SJSA1 (cell line): ENCODE measurements at regions not wholly inside any gene's neighbourhood (a gene's known extent, or its start where the extent isn't known, plus 50 kb on each side); places are given as distances from the start of the nearest gene placed in this dataset.
"Not testable (repeated sequence)": the region's sequence is repeated elsewhere in the genome, so short reads cannot be mapped to it uniquely, and the experiment has no call there.

Experiments used
- DNase-seq, 2 experiments: peaks; one replicate each; pipeline ENCODE4 v3.0.0-alpha.2; 2015 to 2020; ENCODE audit warnings: low spot score in 2 of 2, low read depth in 1 of 2
- H3K27ac ChIP-seq: fragments of 250-450 bp; sonication (Bioruptor Pico); 2 replicates; pipeline ENCODE4 v1.5.1; 2020; ENCODE audit warnings: mild to moderate bottlenecking, moderate library complexity
- H3K27me3 ChIP-seq: fragments of 250-450 bp; sonication (Bioruptor Pico); replicated peaks from 2 replicates; pipeline ENCODE4 v1.5.1; 2020; ENCODE audit warnings: mild to moderate bottlenecking, moderate library complexity
- H3K36me3 ChIP-seq: fragments of 250-450 bp; sonication (Bioruptor Pico); 2 replicates; pipeline ENCODE4 v1.5.1; 2020; ENCODE audit warnings: mild to moderate bottlenecking
- H3K4me1 ChIP-seq: fragments of 250-450 bp; sonication (Bioruptor Pico); replicated peaks from 2 replicates; pipeline ENCODE4 v1.6.1; 2021; ENCODE audit warnings: mild to moderate bottlenecking
- H3K4me3 ChIP-seq: fragments of 250-450 bp; sonication (Bioruptor Pico); 2 replicates; pipeline ENCODE4 v1.5.1; 2020; ENCODE audit warnings: mild to moderate bottlenecking
- H3K9me3 ChIP-seq: fragments of 250-450 bp; sonication (Bioruptor Pico); replicated peaks from 2 replicates; pipeline ENCODE4 v1.5.1; 2020; ENCODE audit warnings: mild to moderate bottlenecking

- no peaks in the 10 kb centered on the region for H3K36me3 ChIP-seq
- H3K4me3 ChIP-seq = no peak overlapping the region
- H3K27ac ChIP-seq = no peak overlapping the region
- H3K27me3 ChIP-seq = no peaks in the 10 kb centered on the region
- H3K4me1 ChIP-seq = no peaks in the 10 kb centered on the region
- H3K9me3 ChIP-seq = no peaks in the 10 kb centered on the region; the same call in 1 of the 2 replicates
- DNase-seq = no peak
These were observed 91.1 kb upstream of the ADAMTS5 start for GRCh38 chr21:27057997-27058396.

- H3K27ac ChIP-seq = no peak overlapping the region
- peaks cover 6% of the 10 kb centered on the region for H3K4me1 ChIP-seq
- no peaks in the 10 kb centered on the region for H3K9me3 ChIP-seq
- H3K4me3 ChIP-seq = no peak overlapping the region
- H3K36me3 ChIP-seq = no peaks in the 10 kb centered on the region
- H3K27me3 ChIP-seq = no peaks in the 10 kb centered on the region
- DNase-seq = peak in 1 of 2 experiments; percentile 15
These were observed 80.9 kb upstream of the ADAMTS5 start for GRCh38 chr21:27047658-27048314.

- no peaks in the 10 kb centered on the region for H3K27me3 ChIP-seq
- H3K27ac ChIP-seq = no peak overlapping the region
- H3K4me3 ChIP-seq = no peak overlapping the region
- no peaks in the 10 kb centered on the region for H3K9me3 ChIP-seq
- peak in 1 of 2 experiments; percentile 66 for DNase-seq
- peaks cover 6% of the 10 kb centered on the region for H3K4me1 ChIP-seq
- H3K36me3 ChIP-seq = no peaks in the 10 kb centered on the region
These were observed 80.4 kb upstream of the ADAMTS5 start for GRCh38 chr21:27047283-27047657.

GRCh38 chr21:27045281-27045985 is 78.5 kb upstream of the ADAMTS5 start:
- Histone ChIP-seq H3K36me3 (no peaks in the 10 kb centered on the region), H3K27ac (no peak overlapping the region), H3K4me3 (no peak overlapping the region), H3K9me3 (no peaks in the 10 kb centered on the region), H3K27me3 (no peaks in the 10 kb centered on the region), H3K4me1 (peaks cover 6% of the 10 kb centered on the region)
- DNase-seq = no peak

GRCh38 chr21:27043377-27043776 is 76.5 kb upstream of the ADAMTS5 start:
- H3K27me3 ChIP-seq = no peaks in the 10 kb centered on the region

DNA sequence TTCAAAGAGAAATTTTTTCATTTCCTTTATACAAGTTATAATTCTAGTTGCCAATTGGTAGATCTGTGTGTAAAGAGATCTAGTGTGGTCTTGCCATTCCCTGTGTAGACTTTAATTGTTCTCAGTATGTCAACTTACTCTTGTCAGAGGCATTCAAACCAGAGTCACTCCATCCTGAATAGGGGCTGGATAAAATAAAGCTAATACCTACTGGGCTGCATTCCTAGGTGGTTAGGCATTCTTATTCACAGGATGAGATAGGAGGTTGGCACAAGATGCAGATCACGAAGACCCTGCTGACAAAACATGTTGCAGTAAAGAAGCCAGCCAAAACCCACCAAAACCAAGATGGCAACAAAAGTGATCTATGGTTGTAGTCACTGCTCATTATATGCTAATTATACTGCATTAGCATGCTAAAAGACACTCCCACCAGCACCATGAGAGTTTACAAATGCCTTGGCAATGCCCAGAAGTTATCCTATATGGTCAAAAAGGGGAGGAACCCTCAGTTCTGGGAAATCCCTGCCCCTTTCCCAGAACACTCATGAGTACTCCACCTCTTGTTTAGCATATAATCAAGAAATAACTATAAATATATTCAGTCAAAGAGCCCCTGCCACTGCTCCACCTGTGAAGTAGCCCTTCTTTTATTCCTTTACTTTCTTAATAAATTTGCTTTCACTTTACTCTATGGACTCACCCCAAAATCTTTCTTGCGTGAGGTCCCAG is 74.0 kb upstream of the ADAMTS5 start:
- Histone ChIP-seq H3K27ac (no peak overlapping the region), H3K9me3 (no peaks in the 10 kb centered on the region), H3K27me3 (no peaks in the 10 kb centered on the region), H3K36me3 (no peaks in the 10 kb centered on the region), H3K4me1 (no peaks in the 10 kb centered on the region), H3K4me3 (no peak overlapping the region)
- DNase-seq = no peak

More at GRCh38 chr21:27043377-27043776, 76.5 kb upstream of the ADAMTS5 start:
- H3K36me3 ChIP-seq = no peaks in the 10 kb centered on the region
- H3K9me3 ChIP-seq = no peaks in the 10 kb centered on the region
- no peak for DNase-seq
- H3K4me3 ChIP-seq = no peak overlapping the region
- H3K4me1 ChIP-seq = peaks cover 6% of the 10 kb centered on the region
- no peak overlapping the region for H3K27ac ChIP-seq

GRCh38 chr21:27036736-27037301 is 69.9 kb upstream of the ADAMTS5 start:
- H3K9me3 ChIP-seq = no peaks in the 10 kb centered on the region
- no peaks in the 10 kb centered on the region for H3K4me1 ChIP-seq
- DNase-seq = no peak
- H3K27me3 ChIP-seq = no peaks in the 10 kb centered on the region
- H3K4me3 ChIP-seq = no peak overlapping the region
- H3K36me3 ChIP-seq = no peaks in the 10 kb centered on the region
- no peak overlapping the region for H3K27ac ChIP-seq

- no peaks in the 10 kb centered on the region for H3K27me3 ChIP-seq
- no peaks in the 10 kb centered on the region for H3K9me3 ChIP-seq
- H3K4me1 ChIP-seq = no peaks in the 10 kb centered on the region
- DNase-seq = no peak
- no peak overlapping the region for H3K4me3 ChIP-seq
- H3K27ac ChIP-seq = no peak overlapping the region
- H3K36me3 ChIP-seq = no peaks in the 10 kb centered on the region
These were observed 68.9 kb upstream of the ADAMTS5 start for GRCh38 chr21:27035791-27036190.

DNA sequence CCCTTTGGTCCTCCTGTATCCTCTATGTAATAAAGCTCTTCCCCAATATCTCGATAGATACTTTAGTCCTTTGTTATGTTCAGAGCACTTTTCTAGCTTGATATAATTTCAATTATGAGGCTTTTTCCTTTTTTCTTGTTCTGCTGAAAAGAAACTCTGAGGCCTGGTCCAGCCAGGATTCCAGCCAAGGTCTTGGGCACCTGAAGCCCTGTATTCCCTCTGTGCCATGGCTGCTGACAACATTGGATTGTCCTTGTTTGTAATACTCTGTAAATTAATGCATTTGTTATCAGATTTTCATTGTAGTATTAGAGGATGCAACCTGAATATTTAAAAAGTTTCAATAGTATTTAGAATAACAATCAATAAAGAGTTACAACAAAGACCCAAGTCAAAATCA is 67.9 kb upstream of the ADAMTS5 start:
- H3K4me3 ChIP-seq = no peak overlapping the region
- no peaks in the 10 kb centered on the region for H3K27me3 ChIP-seq
- H3K9me3 ChIP-seq = no peaks in the 10 kb centered on the region
- no peak overlapping the region for H3K27ac ChIP-seq
- no peak for DNase-seq
- no peaks in the 10 kb centered on the region for H3K4me1 ChIP-seq
- H3K36me3 ChIP-seq = no peaks in the 10 kb centered on the region

DNA sequence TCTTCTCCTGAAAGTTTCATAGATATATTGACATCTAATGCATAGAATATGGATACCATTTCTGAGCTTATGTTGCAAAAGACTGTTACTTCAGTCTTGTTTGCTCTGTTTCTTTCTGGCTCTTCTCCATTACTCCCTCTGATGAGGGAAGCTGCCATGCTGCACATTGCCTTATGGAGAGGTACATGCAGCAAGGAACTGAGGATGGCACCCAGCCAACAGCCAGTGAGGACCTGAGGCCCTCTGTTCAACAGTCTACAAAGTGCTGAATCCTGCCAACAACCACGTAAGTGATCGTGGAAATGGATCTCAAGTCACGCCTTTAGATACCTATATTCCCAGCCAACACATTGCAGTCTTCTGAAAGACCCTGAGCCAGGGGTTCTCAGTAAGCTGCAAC is 66.6 kb upstream of the ADAMTS5 start:
- no peaks in the 10 kb centered on the region for H3K36me3 ChIP-seq
- H3K27me3 ChIP-seq = no peaks in the 10 kb centered on the region
- no peaks in the 10 kb centered on the region for H3K4me1 ChIP-seq

GRCh38 chr21:27026501-27026900 is 59.6 kb upstream of the ADAMTS5 start:
- Histone ChIP-seq H3K4me3 (no peak overlapping the region), H3K4me1 (peaks cover 25% of the 10 kb centered on the region), H3K27me3 (no peaks in the 10 kb centered on the region), H3K27ac (peak overlapping the region; percentile 59), H3K36me3 (no peaks in the 10 kb centered on the region), H3K9me3 (no peaks in the 10 kb centered on the region)
- peak in 1 of 2 experiments; percentile 42 for DNase-seq

More for the DNA sequence above, 66.6 kb upstream of the ADAMTS5 start:
- H3K9me3 ChIP-seq = no peaks in the 10 kb centered on the region
- no peak overlapping the region for H3K27ac ChIP-seq
- no peak overlapping the region for H3K4me3 ChIP-seq
- DNase-seq = no peak

DNA sequence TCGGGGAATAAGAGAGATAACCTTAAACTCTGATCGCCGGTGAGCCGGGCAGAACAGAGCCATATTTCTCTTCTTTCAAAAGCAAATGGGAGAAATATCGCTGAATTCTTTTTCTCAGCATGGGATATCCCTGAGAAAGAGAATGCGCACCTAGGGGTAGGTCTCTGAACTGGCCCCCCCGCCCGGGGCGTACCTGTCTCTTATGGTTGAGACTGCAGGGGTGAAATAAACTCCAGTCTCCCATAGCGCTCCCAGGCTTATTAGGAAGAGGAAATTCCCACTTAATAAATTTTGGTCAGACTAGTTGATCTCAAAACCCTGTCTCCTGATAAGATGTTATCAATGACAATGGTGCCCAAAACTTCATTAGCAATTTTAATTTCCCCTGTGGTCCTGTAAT is 58.8 kb upstream of the ADAMTS5 start:
- not testable (repeated sequence) for H3K4me3 ChIP-seq, H3K36me3 ChIP-seq, DNase-seq, H3K9me3 ChIP-seq, H3K27ac ChIP-seq, H3K27me3 ChIP-seq
- peaks cover 25% of the 10 kb centered on the region for H3K4me1 ChIP-seq

DNA sequence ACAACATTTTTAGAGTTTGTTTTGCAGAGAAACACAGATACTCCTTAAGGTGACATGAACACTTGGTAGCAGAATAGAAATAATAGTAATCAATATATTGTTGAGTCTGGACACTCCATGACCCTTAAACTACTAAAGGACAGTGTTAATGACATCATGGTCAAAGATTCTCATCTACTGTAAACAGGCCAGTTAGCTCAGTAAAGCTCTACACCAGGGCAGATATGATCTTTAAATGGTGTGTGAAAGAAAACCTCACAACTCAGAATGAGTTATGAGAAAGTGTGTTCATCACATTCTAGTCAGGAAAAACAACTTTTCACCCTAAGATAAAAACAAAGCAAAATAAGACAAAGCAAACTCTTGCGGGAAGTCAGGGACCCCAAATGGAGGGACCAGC is 58.1 kb upstream of the ADAMTS5 start:
- Histone ChIP-seq H3K27me3 (no peaks in the 10 kb centered on the region), H3K27ac (peak overlapping the region; percentile 86), H3K36me3 (no peaks in the 10 kb centered on the region), H3K4me1 (peaks cover 25% of the 10 kb centered on the region), H3K4me3 (no peak overlapping the region), H3K9me3 (no peaks in the 10 kb centered on the region)
- DNase-seq = no peak

DNA sequence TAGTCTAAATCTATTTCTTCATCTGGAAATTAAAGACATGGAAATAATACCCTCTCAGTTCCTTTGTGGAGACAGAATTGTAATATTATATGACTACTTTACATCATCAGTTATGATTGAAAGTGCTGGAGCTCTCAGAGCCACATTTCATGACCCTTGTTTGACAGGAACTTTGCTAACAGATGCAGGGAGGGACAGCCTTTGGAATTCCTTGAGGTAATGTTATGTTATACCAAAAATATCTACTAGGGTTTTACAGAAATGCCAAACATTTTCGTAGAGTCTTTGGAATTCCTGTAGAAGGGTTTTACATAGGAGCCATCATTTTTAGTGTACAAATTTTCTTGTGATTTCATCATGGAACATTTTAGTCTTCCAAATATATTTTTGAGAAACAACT is 57.4 kb upstream of the ADAMTS5 start:
- Histone ChIP-seq H3K4me1 (peaks cover 25% of the 10 kb centered on the region), H3K27ac (peak overlapping the region; percentile 86)

More for the DNA sequence above, 57.4 kb upstream of the ADAMTS5 start:
- Histone ChIP-seq H3K27me3 (no peaks in the 10 kb centered on the region), H3K36me3 (no peaks in the 10 kb centered on the region), H3K9me3 (no peaks in the 10 kb centered on the region), H3K4me3 (no peak overlapping the region)
- DNase-seq = peak in 1 of 2 experiments; percentile 66
